Uterus (tissue), 3 donors: ENCODE measurements at regions not wholly inside any gene's neighbourhood (a gene's known extent, or its start where the extent isn't known, plus 50 kb on each side); places are given as distances from the start of the nearest gene placed in this dataset.

Source experiments
- DNase-seq, 2 donors: peaks; one replicate each; pipeline ENCODE4 v3.0.0-alpha.2; 2019 to 2020
- H3K27ac ChIP-seq, 2 donors: fragments of 200-600 bp; sonication (generic); 1 replicate in 1 of 2; 2 replicates in 1 of 2; pipeline ENCODE4 v1.5.1; 2016 to 2018
- H3K27me3 ChIP-seq, 2 donors: fragments of 200-600 bp; sonication (generic); one replicate each; pipeline ENCODE4 v1.5.1; 2018 to 2019; ENCODE audit warnings: control low read depth in 1 of 2
- H3K36me3 ChIP-seq, 2 donors: fragments of 200-600 bp; sonication (generic); one replicate each; pipeline ENCODE4 v1.5.1; 2019; ENCODE audit warnings: control low read depth in 1 of 2
- H3K4me1 ChIP-seq, 2 donors: fragments of 200-600 bp; sonication (generic); one replicate each; pipeline ENCODE4 v1.5.1; 2018 to 2019; ENCODE audit warnings: control low read depth in 1 of 2
- H3K4me3 ChIP-seq, 2 donors: fragments of 200-600 bp; sonication (generic); 1 replicate in 1 of 2; 2 replicates in 1 of 2; pipeline ENCODE4 v1.5.1; 2018 to 2019; ENCODE audit warnings: mild to moderate bottlenecking in 1 of 2
- H3K9me3 ChIP-seq, 2 donors: fragments of 200-600 bp; sonication (generic); one replicate each; pipeline ENCODE4 v1.5.1; 2019; ENCODE audit warnings: control low read depth in 1 of 2
- CTCF ChIP-seq, 4 experiments: fragments of 200-600 bp in 2 of 4; fragments of 450-650 bp in 2 of 4; sonication (generic) in 2 of 4; IDR thresholded peaks; one replicate each; pipeline ENCODE4 v1.5.1; 2016 to 2019; ENCODE audit warnings: antibody characterized with exemption in 4 of 4, mild to moderate bottlenecking in 2 of 4, moderate library complexity in 1 of 4
- POLR2A ChIP-seq, 2 donors: fragments of 450-650 bp; IDR thresholded peaks; one replicate each; pipeline ENCODE4 v1.6.1; 2016; ENCODE audit warnings: antibody characterized with exemption in 2 of 2, mild to moderate bottlenecking in 1 of 2, moderate library complexity in 1 of 2
- intact Hi-C: fragments of 100-400 bp; cut with DNase I; formaldehyde crosslinking; loops from one replicate; pipeline ENCODE4 v1.15.1; 2023; ENCODE audit warnings: low total_unique reads
- donor health status: DM: yes; HTN: yes; CAD: no.

- intact Hi-C loops = no loop called here
- DNase-seq = no peak
- TF ChIP-seq CTCF (IDR thresholded peaks at IDR 0.05) (no peak), POLR2A (IDR thresholded peaks at IDR 0.05) (no peak)
These were observed 254.9 kb downstream of the MAFB start for GRCh38 chr20:40434122-40434521.

GRCh38 chr20:40433341-40433861 lies 255.6 kb downstream of the MAFB start:
- Histone ChIP-seq H3K27me3 (no peaks in the 10 kb centered on the region), H3K4me1 (no peaks in the 10 kb centered on the region), H3K9me3 (no peaks in the 10 kb centered on the region), H3K4me3 (no peak overlapping the region), H3K36me3 (no peaks in the 10 kb centered on the region), H3K27ac (no peak overlapping the region)
- no peak for DNase-seq
- TF ChIP-seq CTCF (IDR thresholded peaks at IDR 0.05) (no peak), POLR2A (IDR thresholded peaks at IDR 0.05) (no peak)
- intact Hi-C loops = no loop called here

More at GRCh38 chr20:40434122-40434521, 254.9 kb downstream of the MAFB start:
- no peak overlapping the region for H3K4me3 ChIP-seq
- no peak overlapping the region for H3K27ac ChIP-seq
- no peaks in the 10 kb centered on the region for H3K27me3 ChIP-seq
- H3K36me3 ChIP-seq = no peaks in the 10 kb centered on the region
- no peaks in the 10 kb centered on the region for H3K4me1 ChIP-seq
- H3K9me3 ChIP-seq = no peaks in the 10 kb centered on the region

- no peaks in the 10 kb centered on the region for H3K4me1 ChIP-seq
- no peak overlapping the region for H3K27ac ChIP-seq
- no peak for DNase-seq
- no peaks in the 10 kb centered on the region for H3K9me3 ChIP-seq
- no peak overlapping the region for H3K4me3 ChIP-seq
- no peak for TF ChIP-seq POLR2A (IDR thresholded peaks at IDR 0.05)
- TF ChIP-seq CTCF (IDR thresholded peaks at IDR 0.05) = no peak
- intact Hi-C loops = no loop called here
- no peaks in the 10 kb centered on the region for H3K27me3 ChIP-seq
- no peaks in the 10 kb centered on the region for H3K36me3 ChIP-seq
These were observed 257.4 kb downstream of the MAFB start for GRCh38 chr20:40431611-40432010.

- Histone ChIP-seq H3K4me1 (no peaks in the 10 kb centered on the region), H3K4me3 (no peak overlapping the region), H3K9me3 (no peaks in the 10 kb centered on the region), H3K36me3 (no peaks in the 10 kb centered on the region), H3K27me3 (no peaks in the 10 kb centered on the region), H3K27ac (no peak overlapping the region)
- TF ChIP-seq CTCF (IDR thresholded peaks at IDR 0.05) = no peak
- TF ChIP-seq POLR2A (IDR thresholded peaks at IDR 0.05) = no peak
- DNase-seq = no peak
- intact Hi-C loops = no loop called here
These were observed 257.9 kb downstream of the MAFB start for GRCh38 chr20:40431112-40431511.

- Histone ChIP-seq H3K4me1 (no peaks in the 10 kb centered on the region), H3K36me3 (no peaks in the 10 kb centered on the region), H3K4me3 (no peak overlapping the region), H3K9me3 (no peaks in the 10 kb centered on the region), H3K27ac (no peak overlapping the region), H3K27me3 (no peaks in the 10 kb centered on the region)
- intact Hi-C loops = no loop called here
- no peak for DNase-seq
- TF ChIP-seq POLR2A (IDR thresholded peaks at IDR 0.05) (no peak), CTCF (IDR thresholded peaks at IDR 0.05) (no peak)
These were observed 262.0 kb downstream of the MAFB start for GRCh38 chr20:40427026-40427425.
